Loucy (cell line): ENCODE measurements at regions not wholly inside any gene's neighbourhood (a gene's known extent, or its start where the extent isn't known, plus 50 kb on each side); places are given as distances from the start of the nearest gene placed in this dataset.

Source experiments
- H2AFZ ChIP-seq: fragments of 200-600 bp; sonication (generic); 2 replicates; pipeline ENCODE4 v1.6.0; 2016; ENCODE audit warnings: antibody characterized with exemption, mild to moderate bottlenecking, low read length, moderate library complexity
- H3F3A ChIP-seq: fragments of 200-600 bp; 2 replicates; pipeline ENCODE4 v1.6.0; 2016; ENCODE audit warnings: antibody characterized with exemption, low read depth, mild to moderate bottlenecking
- H3K27me3 ChIP-seq: fragments of 200-600 bp; sonication (generic); 2 replicates; pipeline ENCODE4 v1.6.1; 2014; ENCODE audit warnings: low read length, mild to moderate bottlenecking; ENCODE audit not compliant: insufficient read depth, poor library complexity, severe bottlenecking
- H3K36me3 ChIP-seq: fragments of 200-600 bp; sonication (generic); 2 replicates; pipeline ENCODE4 v1.6.1; 2016; ENCODE audit warnings: low read length; ENCODE audit not compliant: insufficient read depth
- H3K4me1 ChIP-seq: fragments of 200-600 bp; sonication (generic); 2 replicates; pipeline ENCODE4 v1.5.1; 2014; ENCODE audit warnings: low read length, mild to moderate bottlenecking; ENCODE audit not compliant: insufficient read depth, poor library complexity, severe bottlenecking
- H3K4me2 ChIP-seq: fragments of 200-600 bp; sonication (generic); 2 replicates; pipeline ENCODE4 v1.6.0; 2014; ENCODE audit warnings: antibody characterized with exemption, low read length, low read depth, mild to moderate bottlenecking; ENCODE audit not compliant: poor library complexity, severe bottlenecking
- H3K4me3 ChIP-seq: fragments of 200-600 bp; sonication (generic); 2 replicates; pipeline ENCODE4 v1.5.1; 2014; ENCODE audit warnings: low read length, mild to moderate bottlenecking, mixed read lengths; ENCODE audit not compliant: poor library complexity, severe bottlenecking
- H3K79me2 ChIP-seq: fragments of 200-600 bp; sonication (generic); 2 replicates; pipeline ENCODE4 v1.6.1; 2014; ENCODE audit warnings: low read length; ENCODE audit not compliant: insufficient read depth
- H3K9ac ChIP-seq: fragments of 200-600 bp; sonication (generic); 2 replicates; pipeline ENCODE4 v1.6.0; 2014; ENCODE audit warnings: mild to moderate bottlenecking, low read depth, low read length, moderate library complexity; ENCODE audit not compliant: poor library complexity, severe bottlenecking
- H3K9me2 ChIP-seq: fragments of 200-600 bp; sonication (generic); replicated peaks from 2 replicates; pipeline ENCODE4 v1.6.1; 2016; ENCODE audit warnings: low read depth, low read length, mixed read lengths
- H3K9me3 ChIP-seq: fragments of 200-600 bp; sonication (generic); 2 replicates; pipeline ENCODE4 v1.6.1; 2014; ENCODE audit warnings: mild to moderate bottlenecking, antibody characterized with exemption, low read length, low read depth; ENCODE audit not compliant: insufficient read depth
- H4K20me1 ChIP-seq: fragments of 200-600 bp; sonication (generic); 2 replicates; pipeline ENCODE4 v1.6.0; 2014; ENCODE audit warnings: antibody characterized with exemption, low read length, mild to moderate bottlenecking; ENCODE audit not compliant: insufficient read depth, poor library complexity, severe bottlenecking
- EZH2phosphoT487 ChIP-seq: fragments of 200-600 bp; IDR thresholded peaks from 2 replicates; pipeline ENCODE4 v1.6.1; 2018; ENCODE audit warnings: antibody characterized with exemption, mild to moderate bottlenecking, moderate library complexity, borderline replicate concordance
- TF ChIP-seq, protein P1 (sequence below): fragments of 200-600 bp; sonication (generic); conservative IDR thresholded peaks from 2 replicates; pipeline ENCODE4 v1.5.1; 2014; ENCODE audit warnings: mild to moderate bottlenecking, antibody characterized with exemption, low read length

DNA sequence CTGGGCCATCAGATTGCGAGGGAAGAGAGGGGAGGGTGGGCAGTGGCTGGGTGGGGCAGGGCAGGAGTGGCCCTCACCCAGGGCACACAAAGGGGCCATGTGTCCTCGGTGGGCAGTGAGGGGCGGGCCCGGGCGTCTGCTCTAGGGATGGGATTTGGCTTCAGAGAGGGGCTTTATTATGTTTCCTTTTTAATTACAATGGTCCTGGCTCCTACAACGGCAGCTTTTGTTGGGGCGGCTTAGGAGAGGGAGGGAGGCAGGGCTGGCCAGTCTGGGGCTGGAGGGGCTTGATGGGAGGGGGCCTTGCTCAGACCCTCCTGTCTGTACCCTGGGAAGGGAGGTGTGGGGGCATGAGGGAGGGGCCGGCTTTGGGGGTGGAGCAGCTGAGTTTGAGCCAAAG lies 102.8 kb upstream of the WNT4 start:
- Histone ChIP-seq H3K9me3 (no peaks in the 10 kb centered on the region), H3K79me2 (no peaks in the 10 kb centered on the region), H3K9me2 (no peaks in the 10 kb centered on the region), H3K4me2 (no peak overlapping the region), H3K36me3 (no peaks in the 10 kb centered on the region), H3K9ac (no peak overlapping the region), H3K4me1 (no peaks in the 10 kb centered on the region), H2AFZ (no peak overlapping the region), H3F3A (no peaks in the 10 kb centered on the region), H4K20me1 (no peaks in the 10 kb centered on the region), H3K4me3 (no peak overlapping the region), H3K27me3 (no peaks in the 10 kb centered on the region)
- TF ChIP-seq EZH2phosphoT487: no peak
- TF ChIP-seq, protein P1, sequence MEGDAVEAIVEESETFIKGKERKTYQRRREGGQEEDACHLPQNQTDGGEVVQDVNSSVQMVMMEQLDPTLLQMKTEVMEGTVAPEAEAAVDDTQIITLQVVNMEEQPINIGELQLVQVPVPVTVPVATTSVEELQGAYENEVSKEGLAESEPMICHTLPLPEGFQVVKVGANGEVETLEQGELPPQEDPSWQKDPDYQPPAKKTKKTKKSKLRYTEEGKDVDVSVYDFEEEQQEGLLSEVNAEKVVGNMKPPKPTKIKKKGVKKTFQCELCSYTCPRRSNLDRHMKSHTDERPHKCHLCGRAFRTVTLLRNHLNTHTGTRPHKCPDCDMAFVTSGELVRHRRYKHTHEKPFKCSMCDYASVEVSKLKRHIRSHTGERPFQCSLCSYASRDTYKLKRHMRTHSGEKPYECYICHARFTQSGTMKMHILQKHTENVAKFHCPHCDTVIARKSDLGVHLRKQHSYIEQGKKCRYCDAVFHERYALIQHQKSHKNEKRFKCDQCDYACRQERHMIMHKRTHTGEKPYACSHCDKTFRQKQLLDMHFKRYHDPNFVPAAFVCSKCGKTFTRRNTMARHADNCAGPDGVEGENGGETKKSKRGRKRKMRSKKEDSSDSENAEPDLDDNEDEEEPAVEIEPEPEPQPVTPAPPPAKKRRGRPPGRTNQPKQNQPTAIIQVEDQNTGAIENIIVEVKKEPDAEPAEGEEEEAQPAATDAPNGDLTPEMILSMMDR: no peak

DNA sequence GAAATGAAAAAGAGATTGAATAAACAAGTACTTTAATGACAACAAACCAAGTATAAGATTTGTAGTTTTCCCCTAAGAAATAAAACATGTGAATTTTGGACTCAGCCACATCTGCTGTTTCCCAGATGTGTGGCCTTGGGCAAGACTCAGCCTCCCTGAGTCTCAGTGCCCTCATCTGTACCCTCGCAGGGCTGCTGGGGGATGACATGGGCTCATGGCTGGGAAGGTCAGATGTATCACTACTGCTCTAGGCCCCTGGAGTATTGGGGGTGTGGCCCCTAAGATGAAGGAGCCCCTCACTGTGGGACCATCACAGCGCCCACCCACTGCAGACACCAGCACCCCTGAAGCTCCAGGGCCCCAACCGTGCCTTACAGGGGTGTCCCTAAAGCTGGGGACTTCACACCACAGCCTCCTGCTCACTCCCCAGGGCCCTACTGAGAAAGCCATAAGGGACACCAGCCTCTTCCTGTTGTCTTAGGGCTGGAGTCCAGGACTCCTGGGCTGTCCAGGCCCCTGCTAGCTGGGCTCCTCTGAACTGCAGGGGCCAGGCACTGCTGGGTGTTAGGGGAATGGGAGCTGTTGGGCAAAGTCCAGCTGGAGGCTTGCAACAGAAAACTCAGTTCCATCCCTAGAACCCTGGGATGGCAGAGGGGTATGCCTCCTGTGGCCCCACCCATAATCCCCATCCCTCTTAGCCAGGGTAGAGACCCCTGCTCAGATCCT lies 104.0 kb upstream of the WNT4 start:
- Histone ChIP-seq H4K20me1 (no peaks in the 10 kb centered on the region), H3K9ac (no peak overlapping the region), H3K4me2 (no peak overlapping the region), H3K4me3 (no peak overlapping the region), H3K36me3 (no peaks in the 10 kb centered on the region), H3K9me2 (no peaks in the 10 kb centered on the region), H3K27me3 (no peaks in the 10 kb centered on the region), H3K4me1 (no peaks in the 10 kb centered on the region), H3K9me3 (no peaks in the 10 kb centered on the region), H3K79me2 (no peaks in the 10 kb centered on the region), H3F3A (no peaks in the 10 kb centered on the region), H2AFZ (no peak overlapping the region)
- TF ChIP-seq, protein P1: no peak
- no peak for TF ChIP-seq EZH2phosphoT487

DNA sequence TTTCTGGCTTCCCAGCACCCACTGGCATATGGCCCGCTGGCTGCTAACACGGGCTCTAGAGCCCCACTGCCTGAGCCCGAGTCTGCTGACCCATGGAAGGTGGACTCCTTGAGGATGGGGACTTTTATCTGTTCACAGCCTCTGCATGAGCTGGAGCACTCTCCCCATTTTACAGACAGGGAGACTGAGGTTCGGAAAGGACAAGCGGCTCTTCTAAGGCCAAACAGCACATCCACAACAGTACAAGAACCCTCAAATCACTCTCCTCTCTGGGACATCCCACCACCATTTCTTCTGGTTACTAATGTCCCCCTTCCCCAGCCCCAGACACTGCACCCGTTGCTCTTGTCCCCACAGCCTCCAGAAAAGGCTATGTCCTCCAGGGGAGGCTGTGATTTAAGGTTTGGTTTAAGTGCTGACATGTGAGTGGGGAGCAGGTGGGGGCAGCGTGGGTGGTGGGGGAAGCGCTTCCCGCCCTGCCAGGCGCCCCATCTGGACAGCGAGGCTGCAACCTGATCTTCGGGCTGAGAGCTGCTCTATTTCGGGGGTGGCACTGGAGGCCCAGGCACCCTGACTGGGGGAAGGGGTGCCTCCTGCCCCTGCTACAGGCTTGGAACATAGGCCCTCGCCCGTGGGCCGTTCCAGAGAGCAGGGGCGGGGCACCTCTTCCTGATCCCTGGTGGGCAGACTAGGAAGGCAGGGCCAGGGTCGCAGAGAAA lies 104.8 kb upstream of the WNT4 start:
- H3K9me3 ChIP-seq: no peaks in the 10 kb centered on the region
- H2AFZ ChIP-seq: no peak overlapping the region
- H3K4me2 ChIP-seq: no peak overlapping the region
- H3K4me1 ChIP-seq: no peaks in the 10 kb centered on the region
- no peaks in the 10 kb centered on the region for H3K9me2 ChIP-seq
- no peaks in the 10 kb centered on the region for H3K79me2 ChIP-seq
- no peaks in the 10 kb centered on the region for H3K36me3 ChIP-seq
- no peaks in the 10 kb centered on the region for H3K27me3 ChIP-seq
- no peak overlapping the region for H3K4me3 ChIP-seq
- no peak for TF ChIP-seq EZH2phosphoT487
- TF ChIP-seq, protein P1: no peak
- H3K9ac ChIP-seq: no peak overlapping the region
- H3F3A ChIP-seq: no peaks in the 10 kb centered on the region
- H4K20me1 ChIP-seq: no peaks in the 10 kb centered on the region
